Endothelial cell of umbilical vein (primary cell): ENCODE measurements at regions not wholly inside any gene's neighbourhood (a gene's known extent, or its start where the extent isn't known, plus 50 kb on each side); places are given as distances from the start of the nearest gene placed in this dataset.

Experiments used
- EZH2 ChIP-seq: IDR thresholded peaks from 2 replicates; pipeline ENCODE4 v1.6.1; 2012; ENCODE audit warnings: borderline replicate concordance, low read depth, mild to moderate bottlenecking, moderate library complexity, low read length, inconsistent platforms; ENCODE audit not compliant: severe bottlenecking
- POLR2A ChIP-seq: IDR thresholded peaks from 2 replicates; pipeline ENCODE4 v1.6.1; 2012; ENCODE audit warnings: low read depth, mild to moderate bottlenecking, control low read depth, low read length
- POLR2AphosphoS5 ChIP-seq: IDR thresholded peaks from 2 replicates; pipeline ENCODE4 v1.6.1; 2012; ENCODE audit warnings: low read depth, mild to moderate bottlenecking, control low read depth, low read length, moderate library complexity; ENCODE audit not compliant: insufficient read depth
- TF ChIP-seq, protein P1 (sequence below), 2 donors: IDR thresholded peaks; 1 replicate in 1 of 2; 2 replicates in 1 of 2; pipeline ENCODE4 v1.5.1; 2011; ENCODE audit warnings: low read length in 2 of 2, mild to moderate bottlenecking in 2 of 2, moderate library complexity in 2 of 2, control low read depth in 1 of 2, inconsistent platforms in 1 of 2, low read depth in 1 of 2; ENCODE audit not compliant: insufficient read depth in 1 of 2; ENCODE audit errors: extremely low read depth in 1 of 2
- TF ChIP-seq, protein P2 (sequence below): IDR thresholded peaks from 2 replicates; pipeline ENCODE4 v1.6.1; 2011; ENCODE audit not compliant: insufficient read depth, insufficient read length

DNA sequence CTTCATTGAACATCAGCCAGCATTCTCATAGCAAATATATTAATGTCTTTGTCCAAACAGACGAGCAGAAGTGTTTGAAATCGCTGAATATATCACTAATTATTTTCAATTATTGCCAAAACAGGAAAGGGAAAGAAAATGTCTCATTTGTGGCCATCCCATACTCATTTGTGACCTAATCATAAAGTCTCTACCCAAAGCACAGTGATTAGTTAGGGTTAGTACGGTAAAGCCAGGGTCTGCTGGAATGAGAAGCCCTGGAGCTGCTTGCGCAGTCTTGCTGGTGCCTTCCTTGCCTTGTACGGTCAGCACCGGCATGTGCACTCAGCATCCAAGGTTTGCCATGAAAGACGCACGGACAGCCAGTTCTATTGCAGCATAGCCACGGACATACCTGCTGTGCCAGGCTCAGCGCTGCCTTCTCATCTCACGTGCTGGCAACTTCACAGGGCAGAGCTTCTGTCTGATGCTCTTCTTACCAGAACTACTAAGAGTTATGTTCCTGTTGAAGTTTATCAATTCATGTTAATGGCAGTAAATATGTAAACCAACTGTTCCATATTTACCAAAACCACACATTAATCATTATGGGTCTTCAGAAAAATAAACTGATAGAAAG lies 74.7 kb upstream of the POU2AF2 start:
- TF ChIP-seq POLR2AphosphoS5, result no peak
- no peak for TF ChIP-seq POLR2A
- TF ChIP-seq, protein P1, sequence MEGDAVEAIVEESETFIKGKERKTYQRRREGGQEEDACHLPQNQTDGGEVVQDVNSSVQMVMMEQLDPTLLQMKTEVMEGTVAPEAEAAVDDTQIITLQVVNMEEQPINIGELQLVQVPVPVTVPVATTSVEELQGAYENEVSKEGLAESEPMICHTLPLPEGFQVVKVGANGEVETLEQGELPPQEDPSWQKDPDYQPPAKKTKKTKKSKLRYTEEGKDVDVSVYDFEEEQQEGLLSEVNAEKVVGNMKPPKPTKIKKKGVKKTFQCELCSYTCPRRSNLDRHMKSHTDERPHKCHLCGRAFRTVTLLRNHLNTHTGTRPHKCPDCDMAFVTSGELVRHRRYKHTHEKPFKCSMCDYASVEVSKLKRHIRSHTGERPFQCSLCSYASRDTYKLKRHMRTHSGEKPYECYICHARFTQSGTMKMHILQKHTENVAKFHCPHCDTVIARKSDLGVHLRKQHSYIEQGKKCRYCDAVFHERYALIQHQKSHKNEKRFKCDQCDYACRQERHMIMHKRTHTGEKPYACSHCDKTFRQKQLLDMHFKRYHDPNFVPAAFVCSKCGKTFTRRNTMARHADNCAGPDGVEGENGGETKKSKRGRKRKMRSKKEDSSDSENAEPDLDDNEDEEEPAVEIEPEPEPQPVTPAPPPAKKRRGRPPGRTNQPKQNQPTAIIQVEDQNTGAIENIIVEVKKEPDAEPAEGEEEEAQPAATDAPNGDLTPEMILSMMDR (IDR thresholded peaks at IDR 0.05; ENCODE audit: extremely low read depth in 1 of 2, insufficient read depth in 1 of 2, low read depth in 1 of 2, low read length in 2 of 2), result no peak
- TF ChIP-seq, protein P2, sequence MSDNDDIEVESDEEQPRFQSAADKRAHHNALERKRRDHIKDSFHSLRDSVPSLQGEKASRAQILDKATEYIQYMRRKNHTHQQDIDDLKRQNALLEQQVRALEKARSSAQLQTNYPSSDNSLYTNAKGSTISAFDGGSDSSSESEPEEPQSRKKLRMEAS, result no peak
- no peak for TF ChIP-seq EZH2
